ENCODE measurements at regions not wholly inside any gene's neighbourhood (a gene's known extent, or its start where the extent isn't known, plus 50 kb on each side); places are given as distances from the start of the nearest gene placed in this dataset.

- DNase-seq = no peak
Observed at GRCh38 chr2:106941372-106941993, 55.5 kb upstream of the ST6GAL2 start.

GRCh38 chr2:106943468-106944200, 57.7 kb upstream of the ST6GAL2 start:
- no peak for DNase-seq

GRCh38 chr2:106944215-106944614, 58.2 kb upstream of the ST6GAL2 start:
- DNase-seq = no peak

- no peak for DNase-seq
Observed at GRCh38 chr2:106948540-106948939, 62.6 kb upstream of the ST6GAL2 start.

- DNase-seq = no peak
Observed at GRCh38 chr2:106953236-106953635, 67.3 kb upstream of the ST6GAL2 start.

GRCh38 chr2:106953779-106954178, 67.8 kb upstream of the ST6GAL2 start:
- DNase-seq = no peak

GRCh38 chr2:106954304-106954703, 68.3 kb upstream of the ST6GAL2 start:
- DNase-seq = no peak

GRCh38 chr2:106956416-106956815, 70.4 kb upstream of the ST6GAL2 start:
- peak; percentile 75 for DNase-seq

- DNase-seq = no peak
Observed at GRCh38 chr2:106956879-106957278, 70.9 kb upstream of the ST6GAL2 start.

GRCh38 chr2:106959975-106960682, 74.2 kb upstream of the ST6GAL2 start:
- no peak for DNase-seq

- no peak for DNase-seq
Observed at GRCh38 chr2:106960683-106961161, 74.8 kb upstream of the ST6GAL2 start.

GRCh38 chr2:106961328-106961727, 75.4 kb upstream of the ST6GAL2 start:
- no peak for DNase-seq

GRCh38 chr2:106963156-106963555, 77.2 kb upstream of the ST6GAL2 start:
- DNase-seq = no peak

- no peak for DNase-seq
Observed at GRCh38 chr2:106963893-106964292, 77.9 kb upstream of the ST6GAL2 start.

- DNase-seq = no peak
Observed at GRCh38 chr2:106965611-106966010, 79.6 kb upstream of the ST6GAL2 start.

- no peak for DNase-seq
Observed at GRCh38 chr2:106969777-106970176, 83.8 kb upstream of the ST6GAL2 start.

GRCh38 chr2:106970471-106971261, 84.7 kb upstream of the ST6GAL2 start:
- DNase-seq = no peak

GRCh38 chr2:106972782-106973181, 86.8 kb upstream of the ST6GAL2 start:
- no peak for DNase-seq

- no peak for DNase-seq
Observed at GRCh38 chr2:106974891-106975290, 88.9 kb upstream of the ST6GAL2 start.

- no peak for DNase-seq
Observed at GRCh38 chr2:106975641-106976040, 89.7 kb upstream of the ST6GAL2 start.

- DNase-seq = no peak
Observed at GRCh38 chr2:106976548-106976947, 90.6 kb upstream of the ST6GAL2 start.

GRCh38 chr2:106977717-106978116, 91.8 kb upstream of the ST6GAL2 start:
- DNase-seq = no peak

GRCh38 chr2:106978647-106979046, 92.7 kb upstream of the ST6GAL2 start:
- DNase-seq = no peak
